Calu3 (cell line): ENCODE measurements at regions not wholly inside any gene's neighbourhood (a gene's known extent, or its start where the extent isn't known, plus 50 kb on each side); places are given as distances from the start of the nearest gene placed in this dataset.

Source experiments
- BruUV-seq: library from RNA; stranded (reverse); fragments of 400-500 nt; replicated peaks from 2 replicates; lab custom pipeline; 2021; lab: Mats Ljungman, UMichigan
- CTCF ChIA-PET: fragments of 300-600 bp; sonication (Branson Sonifier 250); formaldehyde crosslinking; loops from one replicate; lab custom pipeline; 2022; ENCODE audit warnings: antibody characterized with exemption; lab: Charles Lee
- DNase-seq: peaks from one replicate; pipeline ENCODE4 v3.0.0; 2022
- H3K27ac Mint-ChIP-seq: one replicate; pipeline ENCODE4 v1.8.0; 2022; ENCODE audit warnings: mixed read lengths; ENCODE audit not compliant: unreplicated experiment
- H3K27me3 Mint-ChIP-seq: one replicate; pipeline ENCODE4 v1.8.0; 2022; ENCODE audit warnings: mixed read lengths; ENCODE audit not compliant: unreplicated experiment
- H3K36me3 Mint-ChIP-seq: one replicate; pipeline ENCODE4 v1.8.0; 2022; ENCODE audit warnings: mild to moderate bottlenecking, moderate library complexity, mixed read lengths; ENCODE audit not compliant: insufficient read depth, unreplicated experiment
- H3K4me1 Mint-ChIP-seq: one replicate; pipeline ENCODE4 v1.8.0; 2022; ENCODE audit warnings: mild to moderate bottlenecking, low read depth, mixed read lengths; ENCODE audit not compliant: unreplicated experiment
- H3K4me3 Mint-ChIP-seq: one replicate; pipeline ENCODE4 v1.8.0; 2022; ENCODE audit warnings: mild to moderate bottlenecking, low read depth, moderate library complexity, mixed read lengths; ENCODE audit not compliant: unreplicated experiment
- H3K9me3 Mint-ChIP-seq: one replicate; pipeline ENCODE4 v1.8.0; 2022; ENCODE audit warnings: low read depth, mixed read lengths; ENCODE audit not compliant: unreplicated experiment
- intact Hi-C: fragments of 100-400 bp; cut with micrococcal nuclease; formaldehyde crosslinking; loops from one replicate; pipeline ENCODE4 v1.10.0; 2022; ENCODE audit not compliant: unreplicated experiment
- TF ChIP-seq, protein P1 (sequence below): fragments of 200-600 bp; IDR thresholded peaks from one replicate; pipeline ENCODE4 v1.8.0; 2022; ENCODE audit warnings: antibody characterized with exemption; ENCODE audit not compliant: unreplicated experiment

GRCh38 chr6:104601721-104602120 is 258.0 kb downstream of the HACE1 start:
- intact Hi-C loops = no loop called here
- H3K4me3 Mint-ChIP-seq = no peak overlapping the region
- CTCF ChIA-PET = no interaction called here
- BruUV-seq = no TSS peak
- no peak for DNase-seq
- TF ChIP-seq, protein P1, sequence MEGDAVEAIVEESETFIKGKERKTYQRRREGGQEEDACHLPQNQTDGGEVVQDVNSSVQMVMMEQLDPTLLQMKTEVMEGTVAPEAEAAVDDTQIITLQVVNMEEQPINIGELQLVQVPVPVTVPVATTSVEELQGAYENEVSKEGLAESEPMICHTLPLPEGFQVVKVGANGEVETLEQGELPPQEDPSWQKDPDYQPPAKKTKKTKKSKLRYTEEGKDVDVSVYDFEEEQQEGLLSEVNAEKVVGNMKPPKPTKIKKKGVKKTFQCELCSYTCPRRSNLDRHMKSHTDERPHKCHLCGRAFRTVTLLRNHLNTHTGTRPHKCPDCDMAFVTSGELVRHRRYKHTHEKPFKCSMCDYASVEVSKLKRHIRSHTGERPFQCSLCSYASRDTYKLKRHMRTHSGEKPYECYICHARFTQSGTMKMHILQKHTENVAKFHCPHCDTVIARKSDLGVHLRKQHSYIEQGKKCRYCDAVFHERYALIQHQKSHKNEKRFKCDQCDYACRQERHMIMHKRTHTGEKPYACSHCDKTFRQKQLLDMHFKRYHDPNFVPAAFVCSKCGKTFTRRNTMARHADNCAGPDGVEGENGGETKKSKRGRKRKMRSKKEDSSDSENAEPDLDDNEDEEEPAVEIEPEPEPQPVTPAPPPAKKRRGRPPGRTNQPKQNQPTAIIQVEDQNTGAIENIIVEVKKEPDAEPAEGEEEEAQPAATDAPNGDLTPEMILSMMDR = no peak
- H3K36me3 Mint-ChIP-seq = no peaks in the 10 kb centered on the region
- no peaks in the 10 kb centered on the region for H3K9me3 Mint-ChIP-seq
- peaks cover 6% of the 10 kb centered on the region for H3K4me1 Mint-ChIP-seq
- H3K27me3 Mint-ChIP-seq = no peaks in the 10 kb centered on the region
- no peak overlapping the region for H3K27ac Mint-ChIP-seq

- H3K9me3 Mint-ChIP-seq = peaks cover 2% of the 10 kb centered on the region
- TF ChIP-seq, protein P1 = no peak
- H3K27ac Mint-ChIP-seq = no peak overlapping the region
- peaks cover 1% of the 10 kb centered on the region for H3K4me1 Mint-ChIP-seq
- no TSS peak for BruUV-seq
- H3K27me3 Mint-ChIP-seq = no peaks in the 10 kb centered on the region
- intact Hi-C loops = no loop called here
- no peak for DNase-seq
- H3K4me3 Mint-ChIP-seq = no peak overlapping the region
- CTCF ChIA-PET = no interaction called here
- H3K36me3 Mint-ChIP-seq = no peaks in the 10 kb centered on the region
Observed at GRCh38 chr6:104601131-104601651, 258.5 kb downstream of the HACE1 start.

GRCh38 chr6:104600639-104600931 is 259.1 kb downstream of the HACE1 start:
- Mint-ChIP-seq H3K4me3 (no peak overlapping the region), H3K36me3 (no peaks in the 10 kb centered on the region), H3K27ac (no peak overlapping the region), H3K27me3 (no peaks in the 10 kb centered on the region), H3K9me3 (peaks cover 4% of the 10 kb centered on the region), H3K4me1 (no peaks in the 10 kb centered on the region)
- no TSS peak for BruUV-seq
- TF ChIP-seq, protein P1 = no peak
- intact Hi-C loops = no loop called here
- CTCF ChIA-PET = no interaction called here
- DNase-seq = no peak

GRCh38 chr6:104599821-104600638 is 259.7 kb downstream of the HACE1 start:
- TF ChIP-seq, protein P1 = no peak
- Mint-ChIP-seq H3K4me3 (no peak overlapping the region), H3K27me3 (no peaks in the 10 kb centered on the region), H3K27ac (no peak overlapping the region), H3K36me3 (no peaks in the 10 kb centered on the region), H3K9me3 (peaks cover 5% of the 10 kb centered on the region), H3K4me1 (no peaks in the 10 kb centered on the region)
- intact Hi-C loops = no loop called here
- BruUV-seq = no TSS peak
- DNase-seq = no peak
- CTCF ChIA-PET = no interaction called here
